ENCODE measurements at regions not wholly inside any gene's neighbourhood (a gene's known extent, or its start where the extent isn't known, plus 50 kb on each side); places are given as distances from the start of the nearest gene placed in this dataset.

DNA sequence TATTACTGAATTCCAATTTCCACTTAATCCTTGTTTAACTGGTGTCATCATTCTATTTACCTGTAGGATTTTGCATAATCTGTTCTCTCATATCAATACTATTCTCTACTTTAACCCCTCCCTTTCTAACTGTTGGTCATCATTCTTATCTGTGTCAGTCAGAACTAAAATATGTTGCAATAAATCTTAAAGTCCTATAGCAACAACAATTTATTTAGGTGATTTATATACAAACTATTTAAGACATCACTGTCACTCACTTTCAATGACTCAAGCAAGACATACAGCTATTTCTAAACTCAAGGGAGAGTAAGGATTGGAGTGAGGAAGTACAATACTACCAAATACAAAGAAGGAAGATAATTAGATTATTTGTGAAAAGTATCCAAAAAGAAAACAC lies 740.4 kb downstream of the DSC3 start:
- Histone ChIP-seq H3K4me1 (ENCODE audit: insufficient read depth) (no peaks in the 10 kb centered on the region), H3K36me3 (ENCODE audit: insufficient read depth) (no peaks in the 10 kb centered on the region), H3K4me3 (ENCODE audit: low read depth, low read length) (no peak overlapping the region), H3K27ac (ENCODE audit: low read depth) (no peak overlapping the region)
- no peak for DNase-seq (ENCODE audit: extremely low spot score)

DNA sequence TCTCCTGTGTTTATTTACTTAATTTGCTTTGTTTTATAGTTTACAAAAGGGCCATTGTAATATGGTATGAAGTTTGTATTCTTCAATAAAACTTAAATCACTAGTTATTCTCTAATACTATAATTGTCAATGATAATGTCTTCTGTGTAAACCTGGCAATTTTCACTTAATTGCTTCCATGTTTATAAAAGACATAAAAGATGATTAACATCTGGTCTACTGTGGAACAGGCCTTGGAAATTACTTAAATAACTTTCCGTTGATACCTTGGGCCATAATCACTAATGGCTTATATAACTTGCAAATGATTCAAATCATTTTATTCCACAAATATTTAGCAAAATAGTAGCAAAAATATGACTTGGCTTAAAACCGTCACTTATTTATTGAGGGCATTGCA lies 743.8 kb downstream of the DSC3 start:
- no peak overlapping the region for H3K4me3 ChIP-seq (ENCODE audit: low read depth, low read length)
- WGBS: 69% methylated on average over 2 of the region's 2 CpGs
- no peak overlapping the region for H3K27ac ChIP-seq (ENCODE audit: low read depth)
- H3K4me1 ChIP-seq (ENCODE audit: insufficient read depth): no peaks in the 10 kb centered on the region
- no peak for DNase-seq (ENCODE audit: extremely low spot score)
- no peaks in the 10 kb centered on the region for H3K36me3 ChIP-seq (ENCODE audit: insufficient read depth)

DNA sequence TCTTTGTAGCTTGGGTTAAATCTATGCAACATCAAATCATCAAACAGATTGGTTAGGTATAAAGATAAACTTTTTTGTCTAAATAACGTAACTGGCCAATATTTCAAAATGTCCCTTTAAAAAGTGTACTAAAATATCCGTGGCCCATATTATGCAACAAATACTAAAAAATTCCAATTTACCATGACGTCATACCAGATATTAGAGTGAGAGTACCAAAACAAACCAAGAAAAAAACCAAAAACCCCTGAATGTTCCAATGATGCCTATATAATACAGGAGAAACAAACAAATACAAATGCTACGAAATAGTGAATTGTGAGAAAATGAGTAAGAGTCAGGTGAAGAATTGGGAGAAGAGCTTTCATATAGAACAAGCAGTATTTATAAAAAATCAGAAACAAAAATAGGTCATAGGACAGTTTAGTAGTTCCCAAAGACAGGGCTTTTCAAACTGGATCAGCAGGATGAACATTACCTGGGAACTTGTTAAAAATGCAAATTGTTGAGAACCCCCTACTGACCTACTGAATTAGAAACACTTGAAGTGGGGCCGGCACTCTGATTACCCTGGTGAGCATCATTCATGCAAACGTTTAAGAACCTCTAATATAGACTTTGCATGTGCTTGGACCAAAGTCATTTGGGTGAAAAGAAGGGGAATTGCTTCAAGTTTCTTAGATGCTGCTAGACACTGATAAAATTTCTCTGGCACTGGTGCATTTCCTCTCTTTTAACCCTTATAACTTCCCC lies 753.7 kb downstream of the DSC3 start:
- no peak overlapping the region for H3K4me3 ChIP-seq (ENCODE audit: low read depth, low read length)
- no peak for DNase-seq (ENCODE audit: extremely low spot score)
- no peaks in the 10 kb centered on the region for H3K4me1 ChIP-seq (ENCODE audit: insufficient read depth)
- no peak overlapping the region for H3K27ac ChIP-seq (ENCODE audit: low read depth)
- 56% methylated on average over 6 of the region's 6 CpGs for WGBS
- no peaks in the 10 kb centered on the region for H3K36me3 ChIP-seq (ENCODE audit: insufficient read depth)

DNA sequence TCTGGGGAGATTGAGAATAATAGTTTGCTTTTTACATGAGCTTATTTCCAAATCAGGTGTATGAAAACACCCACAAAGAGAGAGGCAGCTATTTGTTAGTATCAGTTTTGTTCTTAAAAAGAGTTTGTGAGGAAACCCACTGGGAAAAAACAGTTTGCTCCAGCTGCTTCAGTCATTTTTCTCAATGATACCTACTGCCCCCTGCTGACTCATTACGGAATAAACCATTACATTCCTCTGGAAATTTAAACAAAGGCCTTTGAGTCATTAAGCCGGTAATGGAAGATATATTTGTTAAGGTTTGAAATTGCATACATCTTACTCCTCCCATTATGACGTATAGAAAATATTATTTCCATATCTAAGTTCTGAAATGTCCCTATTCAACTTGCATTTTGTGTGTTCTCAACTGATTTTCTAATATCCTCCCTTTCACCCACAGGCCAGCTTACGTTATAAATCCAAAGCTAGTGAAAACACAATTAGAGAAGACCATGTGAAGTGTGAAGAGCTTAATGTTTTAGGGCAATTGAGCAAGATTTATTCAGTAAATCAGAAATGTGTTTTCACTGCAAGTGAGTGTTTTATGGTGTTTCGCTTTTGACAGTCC lies 761.6 kb downstream of the DSC3 start:
- Histone ChIP-seq H3K36me3 (ENCODE audit: insufficient read depth) (no peaks in the 10 kb centered on the region), H3K27ac (ENCODE audit: low read depth) (no peak overlapping the region), H3K4me1 (ENCODE audit: insufficient read depth) (no peaks in the 10 kb centered on the region), H3K4me3 (ENCODE audit: low read depth, low read length) (no peak overlapping the region)
- WGBS: 45% methylated on average over 5 of the region's 5 CpGs
- peak; percentile 21 for DNase-seq (ENCODE audit: extremely low spot score)

DNA sequence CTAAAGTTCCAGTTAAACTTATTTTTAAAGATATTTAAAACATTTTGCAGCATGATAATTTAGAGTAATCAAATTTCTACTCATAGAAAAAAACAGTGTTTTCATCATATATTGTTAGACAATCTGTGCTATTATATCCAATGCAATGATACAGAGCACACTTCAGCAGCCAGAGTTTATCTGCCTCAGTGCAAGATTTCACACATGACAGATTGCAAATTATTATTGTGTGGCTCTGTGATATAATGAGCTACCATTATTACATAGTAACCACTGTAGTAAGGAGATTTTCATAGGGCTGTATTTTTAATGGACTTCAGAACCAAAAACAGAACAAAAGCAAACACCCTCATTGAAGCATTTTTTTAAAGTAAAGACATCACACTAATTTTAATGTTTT lies 762.4 kb downstream of the DSC3 start:
- Histone ChIP-seq H3K4me1 (ENCODE audit: insufficient read depth) (no peaks in the 10 kb centered on the region), H3K36me3 (ENCODE audit: insufficient read depth) (no peaks in the 10 kb centered on the region), H3K27ac (ENCODE audit: low read depth) (no peak overlapping the region), H3K4me3 (ENCODE audit: low read depth, low read length) (no peak overlapping the region)
- no peak for DNase-seq (ENCODE audit: extremely low spot score)

DNA sequence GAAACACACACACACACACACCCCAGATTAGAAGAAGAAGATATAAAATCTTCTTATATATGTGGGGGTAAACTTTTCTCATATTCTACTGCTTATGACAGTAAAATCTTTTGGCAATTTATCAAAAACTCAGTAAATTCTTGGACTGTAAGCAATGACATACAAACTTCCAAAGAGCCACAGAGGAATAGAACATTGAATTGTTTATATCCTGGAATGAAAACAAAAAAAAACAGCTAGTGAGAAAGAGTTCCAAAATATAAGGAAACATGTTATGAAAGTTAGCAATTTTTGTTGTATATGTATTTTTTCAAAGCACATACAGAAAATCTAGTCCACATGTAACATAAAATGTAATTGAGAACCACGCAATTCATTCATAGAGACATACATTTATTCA lies 764.9 kb downstream of the DSC3 start:
- no peak for DNase-seq (ENCODE audit: extremely low spot score)
- Histone ChIP-seq H3K36me3 (ENCODE audit: insufficient read depth) (no peaks in the 10 kb centered on the region), H3K4me1 (ENCODE audit: insufficient read depth) (no peaks in the 10 kb centered on the region), H3K27ac (ENCODE audit: low read depth) (no peak overlapping the region), H3K4me3 (ENCODE audit: low read depth, low read length) (no peak overlapping the region)
- 64% methylated on average over 1 of the region's 1 CpG for WGBS

DNA sequence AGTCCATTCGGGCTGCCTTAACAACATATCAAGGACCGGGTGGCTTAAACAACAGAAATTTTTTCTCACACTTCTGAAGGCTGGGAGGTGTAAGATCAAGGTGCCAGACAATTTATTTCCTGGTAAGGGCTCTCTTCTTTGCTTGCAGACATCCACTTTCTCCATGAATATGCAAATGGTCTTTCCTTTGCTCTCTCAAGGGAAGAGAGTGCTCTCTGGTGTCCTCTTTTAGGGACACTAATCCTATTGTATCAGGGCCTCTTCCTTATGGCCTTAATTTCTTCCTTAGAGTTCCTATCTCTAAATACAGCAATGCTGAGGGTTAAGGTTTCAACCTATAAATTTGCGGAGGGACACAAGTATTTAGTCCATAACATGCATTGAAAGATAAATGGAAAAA lies 770.8 kb downstream of the DSC3 start:
- H3K4me1 ChIP-seq (ENCODE audit: insufficient read depth): no peaks in the 10 kb centered on the region
- no peak for DNase-seq (ENCODE audit: extremely low spot score)
- WGBS: 75% methylated on average over 3 of the region's 3 CpGs
- no peak overlapping the region for H3K4me3 ChIP-seq (ENCODE audit: low read depth, low read length)
- no peak overlapping the region for H3K27ac ChIP-seq (ENCODE audit: low read depth)
- no peaks in the 10 kb centered on the region for H3K36me3 ChIP-seq (ENCODE audit: insufficient read depth)

DNA sequence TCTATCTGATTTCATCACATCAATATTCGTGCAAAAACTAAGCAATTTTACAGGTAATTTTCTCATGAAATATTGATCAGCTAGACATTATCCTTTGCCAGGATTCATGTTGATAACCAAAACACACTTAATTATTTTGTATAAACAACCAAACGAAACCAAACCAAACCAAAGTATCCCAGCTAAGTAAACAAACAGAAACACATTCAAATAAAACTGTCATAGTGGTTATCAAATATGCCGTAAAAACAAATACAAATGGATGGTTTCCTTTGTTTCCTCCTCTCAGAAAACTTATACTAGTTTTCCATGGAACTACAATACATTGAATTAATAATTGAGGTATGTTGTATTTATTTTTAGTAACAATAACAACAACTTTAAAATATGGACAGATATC lies 777.4 kb downstream of the DSC3 start:
- WGBS: 60% methylated on average over 3 of the region's 3 CpGs
- no peak for DNase-seq (ENCODE audit: extremely low spot score)

DNA sequence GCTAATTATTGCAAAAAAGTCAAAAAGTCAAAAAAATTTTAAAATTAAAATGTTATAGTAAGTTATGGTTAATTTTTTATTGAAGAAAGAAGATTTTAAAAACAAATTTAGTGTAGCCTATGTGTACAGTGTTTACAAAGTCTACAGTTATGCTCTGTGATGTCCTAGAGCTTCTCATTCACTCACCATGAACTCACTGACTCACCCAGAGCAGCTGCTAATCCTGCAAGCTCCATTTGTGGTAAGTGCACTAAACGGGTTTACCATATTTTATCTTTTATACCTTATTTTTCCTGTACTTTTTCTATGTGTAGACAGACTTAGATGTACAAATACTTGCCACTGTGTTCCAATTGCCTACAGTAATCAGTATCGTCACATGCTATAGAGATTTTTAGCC lies 788.2 kb downstream of the DSC3 start:
- H3K36me3 ChIP-seq (ENCODE audit: insufficient read depth): no peaks in the 10 kb centered on the region
- no peaks in the 10 kb centered on the region for H3K4me1 ChIP-seq (ENCODE audit: insufficient read depth)
- 86% methylated on average over 2 of the region's 2 CpGs for WGBS
- no peak overlapping the region for H3K4me3 ChIP-seq (ENCODE audit: low read depth, low read length)
- no peak overlapping the region for H3K27ac ChIP-seq (ENCODE audit: low read depth)
- no peak for DNase-seq (ENCODE audit: extremely low spot score)

More for the DNA sequence above, 777.4 kb downstream of the DSC3 start:
- no peak overlapping the region for H3K27ac ChIP-seq (ENCODE audit: low read depth)
- H3K36me3 ChIP-seq (ENCODE audit: insufficient read depth): no peaks in the 10 kb centered on the region
- no peak overlapping the region for H3K4me3 ChIP-seq (ENCODE audit: low read depth, low read length)
- H3K4me1 ChIP-seq (ENCODE audit: insufficient read depth): no peaks in the 10 kb centered on the region

DNA sequence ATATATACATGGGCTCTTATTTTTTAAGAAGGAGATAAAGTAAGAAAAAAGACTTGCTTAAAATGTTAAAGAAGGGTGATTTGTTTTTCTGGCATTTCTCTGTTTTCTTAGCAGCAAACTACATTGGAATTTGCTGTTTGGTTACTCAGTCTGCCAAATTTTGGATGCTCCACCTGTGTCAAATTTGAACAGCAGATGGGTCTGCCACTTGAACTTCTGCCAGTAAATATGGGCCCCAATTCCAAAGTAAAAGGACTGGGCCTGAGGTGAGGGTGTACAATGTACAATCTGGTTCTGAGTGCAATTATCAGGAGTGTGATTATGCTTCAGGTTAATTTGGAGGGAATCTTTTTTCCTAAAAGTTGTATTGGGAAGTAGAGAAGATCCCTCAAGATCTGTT lies 794.5 kb downstream of the DSC3 start:
- Histone ChIP-seq H3K4me1 (ENCODE audit: insufficient read depth) (no peaks in the 10 kb centered on the region), H3K27ac (ENCODE audit: low read depth) (no peak overlapping the region), H3K4me3 (ENCODE audit: low read depth, low read length) (no peak overlapping the region), H3K36me3 (ENCODE audit: insufficient read depth) (no peaks in the 10 kb centered on the region)
- DNase-seq (ENCODE audit: extremely low spot score): no peak

DNA sequence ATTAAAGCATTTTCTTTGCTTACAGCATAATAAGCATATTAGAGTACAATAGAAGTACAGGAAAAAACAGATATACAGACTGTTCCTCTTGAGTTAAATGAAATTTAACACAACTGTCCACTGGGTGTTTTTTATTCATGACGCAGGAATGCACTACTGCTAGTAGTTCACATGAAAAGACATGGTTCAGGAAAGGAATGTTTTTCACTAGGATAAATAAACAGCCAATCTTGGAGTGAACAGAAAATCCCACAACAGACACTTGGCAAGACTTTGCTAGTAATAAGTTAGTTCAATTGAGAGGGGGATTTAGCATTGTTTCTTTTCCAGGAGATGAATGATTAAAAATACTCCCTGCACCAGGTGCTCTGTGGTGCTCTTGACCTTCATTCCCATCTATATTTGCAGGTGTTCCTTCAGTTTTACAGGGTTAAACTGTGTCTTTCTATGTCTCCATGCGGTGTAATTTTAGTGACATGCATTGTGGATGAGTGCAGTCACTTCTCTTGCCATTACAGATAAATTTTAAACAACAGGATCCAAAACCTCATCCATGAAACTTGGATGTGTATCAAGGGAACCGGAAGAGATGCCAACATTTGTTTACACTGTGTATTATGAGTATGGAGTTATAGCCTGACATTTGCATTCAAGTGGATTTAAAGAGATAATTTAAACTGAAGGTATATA lies 796.6 kb downstream of the DSC3 start:
- Histone ChIP-seq H3K4me1 (ENCODE audit: insufficient read depth) (no peaks in the 10 kb centered on the region), H3K27ac (ENCODE audit: low read depth) (no peak overlapping the region), H3K4me3 (ENCODE audit: low read depth, low read length) (no peak overlapping the region), H3K36me3 (ENCODE audit: insufficient read depth) (no peaks in the 10 kb centered on the region)
- WGBS: 29% methylated on average over 3 of the region's 3 CpGs
- DNase-seq (ENCODE audit: extremely low spot score): no peak

DNA sequence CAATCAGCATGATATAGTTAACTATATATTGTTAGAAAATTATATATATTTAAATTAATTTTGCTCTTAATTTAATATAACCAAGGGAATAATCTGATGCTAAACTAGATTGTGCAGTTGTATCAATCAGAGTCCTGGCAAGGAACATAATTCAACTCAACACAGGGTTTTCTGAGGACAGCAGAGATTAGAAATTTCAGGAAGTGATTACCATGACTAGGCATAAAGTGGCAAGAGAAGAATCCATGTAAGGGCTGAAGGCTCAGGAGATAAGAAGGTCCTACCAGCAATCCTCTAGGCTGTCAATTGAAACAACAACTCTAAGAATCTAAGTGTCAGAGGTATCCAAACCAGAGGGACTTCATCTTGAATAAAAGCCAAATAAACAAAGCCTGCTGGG lies 807.8 kb downstream of the DSC3 start:
- Histone ChIP-seq H3K4me3 (ENCODE audit: low read depth, low read length) (no peak overlapping the region), H3K4me1 (ENCODE audit: insufficient read depth) (no peaks in the 10 kb centered on the region), H3K27ac (ENCODE audit: low read depth) (no peak overlapping the region), H3K36me3 (ENCODE audit: insufficient read depth) (no peaks in the 10 kb centered on the region)
- DNase-seq (ENCODE audit: extremely low spot score): no peak

DNA sequence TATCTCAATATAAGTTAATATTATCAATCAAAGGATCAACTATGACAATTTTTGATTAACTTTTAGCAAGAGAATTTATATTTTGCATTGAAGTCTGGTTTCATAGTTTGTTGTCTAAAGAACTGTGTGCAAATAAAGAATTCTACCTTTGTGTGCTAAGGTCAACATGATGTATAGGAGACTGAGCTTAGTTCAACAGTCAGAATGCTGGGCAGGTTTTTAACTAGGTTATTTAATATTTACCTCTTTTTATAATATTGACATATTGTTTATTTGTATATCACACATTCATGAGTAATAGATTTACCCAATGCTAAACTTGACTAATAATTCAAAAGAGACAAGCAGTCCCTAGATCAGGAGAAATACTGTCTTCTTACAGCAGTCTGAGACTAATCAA lies 831.4 kb downstream of the DSC3 start:
- Histone ChIP-seq H3K4me1 (ENCODE audit: insufficient read depth) (no peaks in the 10 kb centered on the region), H3K36me3 (ENCODE audit: insufficient read depth) (no peaks in the 10 kb centered on the region), H3K27ac (ENCODE audit: low read depth) (no peak overlapping the region), H3K4me3 (ENCODE audit: low read depth, low read length) (no peak overlapping the region)
- no peak for DNase-seq (ENCODE audit: extremely low spot score)

DNA sequence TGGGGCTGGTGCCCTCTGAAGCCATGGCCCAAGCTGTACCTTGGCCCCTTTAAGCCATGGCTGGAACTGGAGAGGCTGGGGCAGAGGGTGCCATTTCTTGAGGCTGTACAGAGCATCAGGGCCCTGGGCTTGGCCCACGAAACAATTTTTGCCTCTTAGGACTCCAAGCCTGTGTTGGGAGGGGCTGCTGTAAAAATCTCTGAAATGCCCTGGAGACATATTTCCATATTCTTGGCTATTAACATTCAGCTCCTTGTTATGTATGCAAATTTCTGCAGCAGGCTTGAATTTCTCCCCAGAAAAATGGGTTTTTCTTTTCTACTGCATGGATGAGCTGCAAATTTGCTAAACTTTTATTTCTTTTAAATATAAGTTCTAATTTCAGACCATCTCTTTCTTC lies 834.0 kb downstream of the DSC3 start:
- Histone ChIP-seq H3K27ac (ENCODE audit: low read depth) (no peak overlapping the region), H3K4me3 (ENCODE audit: low read depth, low read length) (no peak overlapping the region), H3K4me1 (ENCODE audit: insufficient read depth) (no peaks in the 10 kb centered on the region), H3K36me3 (ENCODE audit: insufficient read depth) (no peaks in the 10 kb centered on the region)
- DNase-seq (ENCODE audit: extremely low spot score): no peak
- WGBS: 61% methylated on average over 1 of the region's 1 CpG
